PC-3 (cell line): ENCODE measurements at regions not wholly inside any gene's neighbourhood (a gene's known extent, or its start where the extent isn't known, plus 50 kb on each side); places are given as distances from the start of the nearest gene placed in this dataset.
"Not testable (repeated sequence)": the region's sequence is repeated elsewhere in the genome, so short reads cannot be mapped to it uniquely, and the experiment has no call there.

Experiments used
- ATAC-seq: fragments of 200-7000 bp; cut with Tn5 transposase; 2 replicates; pipeline ENCODE4 v1.9.1; 2020; ENCODE audit warnings: mild to moderate bottlenecking, moderate library complexity
- BruUV-seq: library from RNA; stranded (reverse); fragments of 400-500 nt; replicated peaks from 2 replicates; lab custom pipeline; 2021; lab: Mats Ljungman, UMichigan
- CTCF ChIA-PET: fragments of 300-600 bp; sonication (Branson Sonifier 250); formaldehyde crosslinking; loops from one replicate; lab custom pipeline; 2022; ENCODE audit warnings: antibody characterized with exemption; lab: Charles Lee
- POLR2A ChIA-PET: fragments of 300-600 bp; sonication (Branson Sonifier 250); formaldehyde crosslinking; loops from one replicate; lab custom pipeline; 2022; ENCODE audit warnings: antibody characterized with exemption; ENCODE audit not compliant: unreplicated experiment; lab: Charles Lee
- DNase-seq: peaks from one replicate; pipeline ENCODE4 v3.0.0-alpha.2; 2015
- H2AFZ ChIP-seq: fragments of 300-600 bp; sonication (generic); 2 replicates; pipeline ENCODE4 v1.6.0; 2016; ENCODE audit warnings: antibody characterized with exemption, low read length
- H3F3A ChIP-seq: fragments of 300-600 bp; sonication (generic); one replicate; pipeline ENCODE4 v1.6.0; 2017; ENCODE audit warnings: antibody characterized with exemption, low read length, control low read depth, mild to moderate bottlenecking; ENCODE audit not compliant: unreplicated experiment
- H3K27ac ChIP-seq: fragments of 300-600 bp; sonication (generic); 2 replicates; pipeline ENCODE4 v1.5.1; 2016; ENCODE audit warnings: mild to moderate bottlenecking, low read length
- H3K27me3 ChIP-seq: fragments of 300-600 bp; sonication (generic); 2 replicates; pipeline ENCODE4 v1.6.1; 2016; ENCODE audit warnings: low read length, mixed read lengths
- H3K36me3 ChIP-seq: fragments of 300-600 bp; sonication (generic); 2 replicates; pipeline ENCODE4 v1.6.1; 2016; ENCODE audit warnings: low read depth, mixed run types, low read length, mixed read lengths
- H3K4me1 ChIP-seq: fragments of 300-600 bp; sonication (generic); 2 replicates; pipeline ENCODE4 v1.5.1; 2016; ENCODE audit warnings: low read length; ENCODE audit not compliant: insufficient read depth
- H3K4me2 ChIP-seq: fragments of 300-600 bp; sonication (generic); 2 replicates; pipeline ENCODE4 v1.6.0; 2016; ENCODE audit warnings: low read length
- H3K4me3 ChIP-seq: fragments of 300-600 bp; sonication (generic); 2 replicates; pipeline ENCODE4 v1.5.1; 2016; ENCODE audit warnings: mild to moderate bottlenecking, low read length, mixed read lengths
- H3K79me2 ChIP-seq: fragments of 300-600 bp; sonication (generic); 2 replicates; pipeline ENCODE4 v1.6.1; 2017; ENCODE audit warnings: low read length, mixed read lengths
- H3K9ac ChIP-seq: fragments of 300-600 bp; sonication (generic); 2 replicates; pipeline ENCODE4 v1.6.0; 2016; ENCODE audit warnings: mild to moderate bottlenecking, low read length
- H3K9me2 ChIP-seq: fragments of 300-600 bp; sonication (generic); replicated peaks from 2 replicates; pipeline ENCODE4 v1.6.1; 2016; ENCODE audit warnings: mixed run types, low read length, mixed read lengths
- H3K9me3 ChIP-seq: fragments of 300-600 bp; sonication (generic); 2 replicates; pipeline ENCODE4 v1.6.1; 2016; ENCODE audit warnings: low read length, mixed read lengths
- H4K20me1 ChIP-seq: fragments of 300-600 bp; sonication (generic); 2 replicates; pipeline ENCODE4 v1.6.1; 2016; ENCODE audit warnings: low read length, mixed read lengths
- CTCF ChIP-seq: fragments of 300-600 bp; sonication (generic); conservative IDR thresholded peaks from 2 replicates; pipeline ENCODE4 v1.5.1; 2017; ENCODE audit warnings: antibody characterized with exemption, low read depth, mild to moderate bottlenecking, low read length
- EZH2 ChIP-seq: fragments of 300-600 bp; sonication (generic); IDR thresholded peaks from one replicate; pipeline ENCODE4 v1.6.1; 2017; ENCODE audit warnings: antibody characterized with exemption, mild to moderate bottlenecking, low read length; ENCODE audit not compliant: unreplicated experiment
- EZH2phosphoT487 ChIP-seq: fragments of 300-600 bp; sonication (generic); IDR thresholded peaks from 2 replicates; pipeline ENCODE4 v1.6.1; 2018; ENCODE audit warnings: mild to moderate bottlenecking, antibody characterized with exemption, low read length, borderline replicate concordance
- intact Hi-C: fragments of 100-400 bp; cut with micrococcal nuclease; formaldehyde crosslinking; loops from 2 replicates; pipeline ENCODE4 v1.9.0; 2023

- intact Hi-C loops, result loop anchor here (2.0 kb wide), 1 partner anchor 56 kb away; no protein-coding TSS in a partner anchor
- peak; percentile 94 for ATAC-seq
- ChIA-PET CTCF (interaction anchor here (0.8 kb wide), 1 partner anchor 645 kb away, joined by 4 read pairs; no protein-coding TSS in a partner anchor), POLR2A (no interaction called here)
- Histone ChIP-seq H3K27ac (peak overlapping the region; percentile 51), H3K9me3 (no peaks in the 10 kb centered on the region), H3K9ac (no peak overlapping the region), H3K9me2 (no peaks in the 10 kb centered on the region), H3K4me2 (peak overlapping the region; percentile 9; the same call in 1 of the 2 replicates), H3K27me3 (no peaks in the 10 kb centered on the region), H3K4me3 (no peak overlapping the region), H3K4me1 (peaks cover 17% of the 10 kb centered on the region), H4K20me1 (no peaks in the 10 kb centered on the region), H3K79me2 (no peaks in the 10 kb centered on the region), H2AFZ (peak overlapping the region; percentile 31; the same call in 1 of the 2 replicates), H3F3A (no peaks in the 10 kb centered on the region), H3K36me3 (no peaks in the 10 kb centered on the region)
- DNase-seq, result peak; percentile 66
- no TSS peak for BruUV-seq
- TF ChIP-seq EZH2phosphoT487 (no peak), CTCF (peak; percentile 38; the same call in 1 of the 2 replicates), EZH2 (no peak)
Observed at GRCh38 chr1:109838838-109839240, 71.8 kb upstream of the CSF1 start.

- no TSS peak for BruUV-seq
- POLR2A ChIA-PET, result no interaction called here
- Histone ChIP-seq H3K9ac (no peak overlapping the region), H4K20me1 (no peaks in the 10 kb centered on the region), H3K27me3 (no peaks in the 10 kb centered on the region), H3K4me2 (no peak overlapping the region), H3K9me2 (no peaks in the 10 kb centered on the region), H3F3A (no peaks in the 10 kb centered on the region), H3K27ac (no peak overlapping the region), H3K36me3 (no peaks in the 10 kb centered on the region), H3K4me3 (no peak overlapping the region), H3K79me2 (no peaks in the 10 kb centered on the region), H2AFZ (no peak overlapping the region), H3K4me1 (peaks cover 17% of the 10 kb centered on the region), H3K9me3 (no peaks in the 10 kb centered on the region)
- DNase-seq, result no peak
- ATAC-seq, result no peak
- TF ChIP-seq EZH2phosphoT487, result no peak
- no peak for TF ChIP-seq CTCF
- TF ChIP-seq EZH2, result no peak
- CTCF ChIA-PET, result no interaction called here
- intact Hi-C loops, result loop anchor here (2.0 kb wide), 1 partner anchor 55 kb away; no protein-coding TSS in a partner anchor
Observed at GRCh38 chr1:109837852-109838570, 72.6 kb upstream of the CSF1 start.

- H3K4me2 ChIP-seq, DNase-seq, H3K36me3 ChIP-seq, H2AFZ ChIP-seq, H3K9ac ChIP-seq, H3F3A ChIP-seq, H4K20me1 ChIP-seq, BruUV-seq, H3K27ac ChIP-seq, H3K27me3 ChIP-seq, POLR2A ChIA-PET, intact Hi-C loops, H3K79me2 ChIP-seq, H3K9me2 ChIP-seq, H3K9me3 ChIP-seq, CTCF ChIA-PET, ATAC-seq, H3K4me3 ChIP-seq: not testable (repeated sequence)
- H3K4me1 ChIP-seq, result peaks cover 24% of the 10 kb centered on the region
Observed at GRCh38 chr1:109835645-109836044, 71.9 kb upstream of the EPS8L3 start.
